ENCODE measurements at regions not wholly inside any gene's neighbourhood (a gene's known extent, or its start where the extent isn't known, plus 50 kb on each side); places are given as distances from the start of the nearest gene placed in this dataset.

GRCh38 chr2:120935339-120936313, 200.0 kb downstream of the GLI2 start (continued):
- no peak; the same call in 1 of the 2 replicates for TF ChIP-seq ZNF143 (CRISPR knock-in tag; IDR thresholded peaks at IDR 0.05)
- no peak for TF ChIP-seq RELA (CRISPR knock-in tag; IDR thresholded peaks at IDR 0.05)
- TF ChIP-seq, protein P1, sequence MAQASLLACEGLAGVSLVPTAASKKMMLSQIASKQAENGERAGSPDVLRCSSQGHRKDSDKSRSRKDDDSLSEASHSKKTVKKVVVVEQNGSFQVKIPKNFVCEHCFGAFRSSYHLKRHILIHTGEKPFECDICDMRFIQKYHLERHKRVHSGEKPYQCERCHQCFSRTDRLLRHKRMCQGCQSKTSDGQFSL (CRISPR knock-in tag; IDR thresholded peaks at IDR 0.05), result peak; percentile 77; the same call in 1 of the 2 replicates
- no peak; the same call in 1 of the 2 replicates for TF ChIP-seq ETV5 (CRISPR knock-in tag; IDR thresholded peaks at IDR 0.05; ENCODE audit: borderline replicate concordance)
- 0 out of 2 replicates have a peak, but pooled peaks have one; percentile 27 for TF ChIP-seq TAF1 (CRISPR knock-in tag; IDR thresholded peaks at IDR 0.05)
- TF ChIP-seq MAX (IDR thresholded peaks at IDR 0.05), result peak; percentile 48; the same call in 1 of the 2 replicates
- peak; percentile 37; the same call in 1 of the 2 replicates for TF ChIP-seq THAP11 (CRISPR knock-in tag; IDR thresholded peaks at IDR 0.05)
- peak; percentile 66; the same call in 1 of the 2 replicates for TF ChIP-seq ZFP90 (CRISPR knock-in tag; IDR thresholded peaks at IDR 0.05; ENCODE audit: borderline replicate concordance)
- peak; percentile 46 for TF ChIP-seq CREM (IDR thresholded peaks at IDR 0.05)
- no peak for TF ChIP-seq CREM (CRISPR knock-in tag; IDR thresholded peaks at IDR 0.05)
- no peak for TF ChIP-seq IKZF4 (CRISPR knock-in tag; IDR thresholded peaks at IDR 0.05; ENCODE audit: borderline replicate concordance, low read depth, not compliant biosample characterization)
- TF ChIP-seq AKAP8 (CRISPR knock-in tag; IDR thresholded peaks at IDR 0.05), result no peak
- TF ChIP-seq BCL6 (CRISPR knock-in tag; IDR thresholded peaks at IDR 0.05), result peak; percentile 67; the same call in 1 of the 2 replicates
- TF ChIP-seq, protein P2, sequence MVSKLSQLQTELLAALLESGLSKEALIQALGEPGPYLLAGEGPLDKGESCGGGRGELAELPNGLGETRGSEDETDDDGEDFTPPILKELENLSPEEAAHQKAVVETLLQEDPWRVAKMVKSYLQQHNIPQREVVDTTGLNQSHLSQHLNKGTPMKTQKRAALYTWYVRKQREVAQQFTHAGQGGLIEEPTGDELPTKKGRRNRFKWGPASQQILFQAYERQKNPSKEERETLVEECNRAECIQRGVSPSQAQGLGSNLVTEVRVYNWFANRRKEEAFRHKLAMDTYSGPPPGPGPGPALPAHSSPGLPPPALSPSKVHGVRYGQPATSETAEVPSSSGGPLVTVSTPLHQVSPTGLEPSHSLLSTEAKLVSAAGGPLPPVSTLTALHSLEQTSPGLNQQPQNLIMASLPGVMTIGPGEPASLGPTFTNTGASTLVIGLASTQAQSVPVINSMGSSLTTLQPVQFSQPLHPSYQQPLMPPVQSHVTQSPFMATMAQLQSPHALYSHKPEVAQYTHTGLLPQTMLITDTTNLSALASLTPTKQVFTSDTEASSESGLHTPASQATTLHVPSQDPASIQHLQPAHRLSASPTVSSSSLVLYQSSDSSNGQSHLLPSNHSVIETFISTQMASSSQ (IDR thresholded peaks at IDR 0.05; ENCODE audit: low read depth), result peak; percentile 96
- TF ChIP-seq, protein P2 (CRISPR knock-in tag; IDR thresholded peaks at IDR 0.05; ENCODE audit: borderline replicate concordance), result peak; percentile 99
- no peak for TF ChIP-seq KDM1A (CRISPR knock-in tag; IDR thresholded peaks at IDR 0.05)
- TF ChIP-seq, protein P3, sequence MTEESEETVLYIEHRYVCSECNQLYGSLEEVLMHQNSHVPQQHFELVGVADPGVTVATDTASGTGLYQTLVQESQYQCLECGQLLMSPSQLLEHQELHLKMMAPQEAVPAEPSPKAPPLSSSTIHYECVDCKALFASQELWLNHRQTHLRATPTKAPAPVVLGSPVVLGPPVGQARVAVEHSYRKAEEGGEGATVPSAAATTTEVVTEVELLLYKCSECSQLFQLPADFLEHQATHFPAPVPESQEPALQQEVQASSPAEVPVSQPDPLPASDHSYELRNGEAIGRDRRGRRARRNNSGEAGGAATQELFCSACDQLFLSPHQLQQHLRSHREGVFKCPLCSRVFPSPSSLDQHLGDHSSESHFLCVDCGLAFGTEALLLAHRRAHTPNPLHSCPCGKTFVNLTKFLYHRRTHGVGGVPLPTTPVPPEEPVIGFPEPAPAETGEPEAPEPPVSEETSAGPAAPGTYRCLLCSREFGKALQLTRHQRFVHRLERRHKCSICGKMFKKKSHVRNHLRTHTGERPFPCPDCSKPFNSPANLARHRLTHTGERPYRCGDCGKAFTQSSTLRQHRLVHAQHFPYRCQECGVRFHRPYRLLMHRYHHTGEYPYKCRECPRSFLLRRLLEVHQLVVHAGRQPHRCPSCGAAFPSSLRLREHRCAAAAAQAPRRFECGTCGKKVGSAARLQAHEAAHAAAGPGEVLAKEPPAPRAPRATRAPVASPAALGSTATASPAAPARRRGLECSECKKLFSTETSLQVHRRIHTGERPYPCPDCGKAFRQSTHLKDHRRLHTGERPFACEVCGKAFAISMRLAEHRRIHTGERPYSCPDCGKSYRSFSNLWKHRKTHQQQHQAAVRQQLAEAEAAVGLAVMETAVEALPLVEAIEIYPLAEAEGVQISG (CRISPR knock-in tag; IDR thresholded peaks at IDR 0.05), result peak; percentile 51; the same call in 1 of the 2 replicates
- peak; percentile 66 for TF ChIP-seq BHLHE40 (IDR thresholded peaks at IDR 0.05; ENCODE audit: low read length)
- TF ChIP-seq, protein P4, sequence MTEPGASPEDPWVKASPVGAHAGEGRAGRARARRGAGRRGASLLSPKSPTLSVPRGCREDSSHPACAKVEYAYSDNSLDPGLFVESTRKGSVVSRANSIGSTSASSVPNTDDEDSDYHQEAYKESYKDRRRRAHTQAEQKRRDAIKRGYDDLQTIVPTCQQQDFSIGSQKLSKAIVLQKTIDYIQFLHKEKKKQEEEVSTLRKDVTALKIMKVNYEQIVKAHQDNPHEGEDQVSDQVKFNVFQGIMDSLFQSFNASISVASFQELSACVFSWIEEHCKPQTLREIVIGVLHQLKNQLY (CRISPR knock-in tag; IDR thresholded peaks at IDR 0.05), result peak; percentile 73; the same call in 1 of the 2 replicates
- peak; percentile 72; the same call in 1 of the 2 replicates for TF ChIP-seq CHD4 (IDR thresholded peaks at IDR 0.05; ENCODE audit: borderline replicate concordance, low read length)
- no peak for TF ChIP-seq HNRNPUL1 (IDR thresholded peaks at IDR 0.05; ENCODE audit: low read depth, low read length)
- no peak for TF ChIP-seq ZNF232 (CRISPR knock-in tag; IDR thresholded peaks at IDR 0.05; ENCODE audit: borderline replicate concordance)

Measured in HepG2 (cell line).